ENCODE measurements at regions not wholly inside any gene's neighbourhood (a gene's known extent, or its start where the extent isn't known, plus 50 kb on each side); places are given as distances from the start of the nearest gene placed in this dataset.
A peak's percentile ranks its signal among the peaks of the same experiment; 100 is the strongest.

- H4K91ac ChIP-seq (ENCODE audit: insufficient read length, low read depth, low read length) = no peak overlapping the region
- H3K4me2 ChIP-seq (ENCODE audit: insufficient read depth, insufficient read length, low read length) = no peak overlapping the region
- Mint-ChIP-seq H3K27me3 (ENCODE audit: low read depth) (no peaks in the 10 kb centered on the region), H3K4me1 (peaks cover 12 to 15% of the 10 kb centered on the region in 2 experiments), H3K4me3 (no peak overlapping the region), H3K36me3 (ENCODE audit: insufficient read depth in 1 of 3, low read depth in 3 of 3) (no peaks in the 10 kb centered on the region), H3K27ac (no peak overlapping the region), H3K9me3 (no peaks in the 10 kb centered on the region)
- H2BK5ac ChIP-seq (ENCODE audit: insufficient read length, low read length) = no peak overlapping the region
- H2AK5ac ChIP-seq (ENCODE audit: insufficient read length, low read length) = no peak overlapping the region
- no peaks in the 10 kb centered on the region for H3K9me3 ChIP-seq (ENCODE audit: control insufficient read depth, low read depth, low read length)
- no peak overlapping the region for H2BK120ac ChIP-seq (ENCODE audit: low read depth, low read length, poor library complexity, severe bottlenecking)
- H3K23ac ChIP-seq (ENCODE audit: insufficient read length, low read depth, low read length) = no peak overlapping the region
- H3T11ph ChIP-seq (ENCODE audit: low read length) = no peak overlapping the region
- no peak overlapping the region for H3K18ac ChIP-seq (ENCODE audit: insufficient read length, low read depth, low read length)
- no peaks in the 10 kb centered on the region for H3K79me1 ChIP-seq (ENCODE audit: insufficient read depth, low read depth, low read length, poor library complexity, severe bottlenecking)
- no peak overlapping the region for H3K56ac ChIP-seq (ENCODE audit: insufficient read length, low read depth, low read length)
- WGBS (ENCODE audit: extremely low coverage, insufficient read length, low lambda C conversion rate) = no CpG with 5 or more reads among the region's 15 CpGs
- no peaks in the 10 kb centered on the region for H3K79me2 ChIP-seq (ENCODE audit: insufficient read depth, low read length)
- DNase-seq = peak; percentile 31
- H2AFZ ChIP-seq (ENCODE audit: low read length) = no peak overlapping the region
- no peak overlapping the region for H4K5ac ChIP-seq (ENCODE audit: insufficient read length, low read depth, low read length)
- H3K14ac ChIP-seq (ENCODE audit: insufficient read depth, low read length) = no peak overlapping the region; the same call in 1 of the 2 replicates
- no peaks in the 10 kb centered on the region for H4K20me1 ChIP-seq (ENCODE audit: control insufficient read depth, insufficient read depth, insufficient read length)
- no peaks in the 10 kb centered on the region for H3K4me1 ChIP-seq (ENCODE audit: insufficient read depth, low read length)
- no peaks in the 10 kb centered on the region for H3K27me3 ChIP-seq (ENCODE audit: insufficient read depth, low read length)
- no peaks in the 10 kb centered on the region for H3K23me2 ChIP-seq (ENCODE audit: insufficient read length, low read depth, low read length, poor library complexity, severe bottlenecking)
- H3K9ac ChIP-seq (ENCODE audit: extremely low read depth, insufficient read length, low read length) = no peak overlapping the region
- H2BK12ac ChIP-seq (ENCODE audit: insufficient read length, low read depth, low read length) = no peak overlapping the region
- no peak overlapping the region for H2BK20ac ChIP-seq (ENCODE audit: low read depth, low read length, poor library complexity, severe bottlenecking)
- no peak overlapping the region for H3K27ac ChIP-seq (ENCODE audit: insufficient read length, low read depth, low read length)
- H3K4ac ChIP-seq (ENCODE audit: low read depth, low read length) = no peak overlapping the region
- H4K8ac ChIP-seq (replicated peaks; ENCODE audit: insufficient read length, low read depth, low read length) = no peak overlapping the region
- H2BK15ac ChIP-seq (ENCODE audit: low read depth, low read length) = no peak overlapping the region
- TF ChIP-seq CTCF (conservative IDR thresholded peaks at IDR 0.05) = no peak
Measured at GRCh38 chr5:50990296-50990924, 324.0 kb downstream of the PARP8 start.
